ENCODE measurements at regions not wholly inside any gene's neighbourhood (a gene's known extent, or its start where the extent isn't known, plus 50 kb on each side); places are given as distances from the start of the nearest gene placed in this dataset.
A peak's percentile ranks its signal among the peaks of the same experiment; 100 is the strongest.

DNA sequence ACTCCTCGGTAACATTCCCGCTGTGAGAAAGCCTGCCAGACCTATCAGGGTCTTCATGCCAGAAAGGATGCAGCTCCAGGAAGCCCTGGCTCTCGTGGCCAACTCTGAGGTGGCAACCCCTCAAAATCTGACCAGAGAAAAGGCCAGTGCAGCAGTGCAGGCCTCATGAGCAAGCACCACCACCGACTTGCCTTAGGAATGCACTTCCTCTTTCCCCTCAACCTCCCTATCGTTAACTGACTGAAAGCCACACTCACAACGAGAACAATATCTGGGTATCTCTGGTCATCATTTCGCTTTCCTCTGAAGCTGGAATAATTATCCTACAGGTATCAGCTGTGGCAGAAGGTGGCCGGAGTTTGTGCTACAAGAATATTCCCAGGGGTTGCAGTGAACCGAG is 101.4 kb upstream of the POU3F3 start:
- no peak for DNase-seq

GRCh38 chr2:104755026-104755878 is 98.7 kb upstream of the POU3F3 start:
- DNase-seq: peak in 46 of 56 donors; percentile 6 to 78 (median 49)

GRCh38 chr2:104756118-104756517 is 97.8 kb upstream of the POU3F3 start:
- DNase-seq: peak in 1 of 56 donors; percentile 18

- no peak for DNase-seq
Measured at GRCh38 chr2:104757056-104757455, 96.9 kb upstream of the POU3F3 start.

GRCh38 chr2:104758199-104758620 is 95.7 kb upstream of the POU3F3 start:
- DNase-seq: peak in 6 of 56 donors; percentile 6 to 42 (median 15)

DNA sequence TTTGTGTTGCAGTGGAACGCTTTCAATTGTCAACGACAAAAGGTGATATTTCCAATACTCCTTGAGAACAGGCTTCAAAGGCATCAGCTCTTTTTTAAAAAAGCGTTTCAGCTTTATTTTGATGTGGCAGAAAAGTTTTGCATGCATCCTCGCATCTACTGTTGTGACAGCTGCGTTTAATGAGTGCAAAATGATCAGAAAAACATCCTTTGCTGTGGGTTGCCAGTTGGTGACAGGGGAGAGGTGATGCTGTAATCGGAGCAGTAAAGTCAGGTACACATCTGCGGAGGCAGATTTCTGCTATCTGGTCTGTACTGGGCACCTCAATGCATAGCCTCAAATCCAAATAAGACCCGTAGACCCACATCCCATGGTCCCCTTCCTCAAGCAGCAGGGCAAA is 91.9 kb upstream of the POU3F3 start:
- no peak for DNase-seq

DNA sequence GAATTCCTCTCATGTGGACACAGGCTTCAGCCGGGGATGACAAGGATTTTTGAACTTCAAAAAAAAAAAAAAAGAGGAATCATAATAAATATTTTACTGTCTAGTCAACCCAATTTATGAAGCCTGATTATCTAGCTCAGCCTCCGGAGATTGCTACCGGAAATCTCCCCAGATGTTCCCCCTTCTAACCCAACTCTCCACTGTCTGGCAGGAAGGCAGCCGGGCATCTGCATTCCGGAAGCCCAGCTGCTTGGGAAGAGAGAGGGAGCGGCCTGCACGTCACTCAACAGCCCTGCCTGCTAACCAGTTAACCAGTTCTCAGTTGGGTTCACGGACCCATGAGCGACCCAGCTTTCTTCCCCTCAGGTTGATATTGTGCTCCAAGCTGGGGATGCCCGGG is 87.2 kb upstream of the POU3F3 start:
- no peak for DNase-seq

GRCh38 chr2:104768694-104769093 is 85.2 kb upstream of the POU3F3 start:
- no peak for DNase-seq

- no peak for DNase-seq
Measured at GRCh38 chr2:104769096-104769495, 84.8 kb upstream of the POU3F3 start.

- no peak for DNase-seq
Measured at GRCh38 chr2:104772996-104773395, 80.9 kb upstream of the POU3F3 start.

DNA sequence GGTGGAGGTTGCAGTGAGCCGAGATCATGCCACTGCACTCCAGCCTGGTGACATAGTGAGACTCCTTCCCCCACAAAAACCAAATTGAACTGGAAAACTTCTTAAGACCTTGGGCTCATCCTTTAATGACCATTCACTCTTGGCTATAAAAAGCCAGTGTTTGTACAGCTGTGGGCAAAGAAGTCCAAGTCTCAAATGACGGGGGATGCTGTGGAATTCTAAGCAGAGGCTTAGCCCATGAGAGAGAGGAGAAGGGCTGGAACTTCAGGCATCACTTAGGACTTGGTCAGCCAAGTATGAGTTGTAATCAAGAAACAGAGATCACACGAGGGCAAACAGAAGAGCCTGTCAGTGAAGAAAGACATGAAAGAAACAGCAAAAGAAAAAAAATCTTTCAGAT is 79.3 kb upstream of the POU3F3 start:
- DNase-seq: no peak

DNA sequence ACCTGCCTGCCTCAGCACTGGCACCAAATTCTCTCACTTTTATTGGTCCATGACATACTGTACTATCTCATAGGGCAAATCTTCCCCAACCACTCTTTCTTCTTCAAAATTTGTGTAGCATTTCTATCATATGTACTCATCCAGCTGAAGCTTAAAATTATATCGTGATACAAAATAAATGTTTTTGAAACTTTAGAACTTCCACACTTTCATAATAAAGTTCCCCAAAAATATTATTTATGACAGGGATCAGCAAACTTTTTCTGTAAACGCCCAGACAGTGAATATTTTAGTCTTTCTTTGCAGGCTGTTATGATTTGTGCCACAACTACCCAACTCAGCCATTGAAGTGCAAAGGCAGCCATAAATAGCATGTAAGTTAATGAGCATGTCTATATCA is 76.2 kb upstream of the POU3F3 start:
- no peak for DNase-seq

GRCh38 chr2:104781151-104781550 is 72.8 kb upstream of the POU3F3 start:
- no peak for DNase-seq

DNA sequence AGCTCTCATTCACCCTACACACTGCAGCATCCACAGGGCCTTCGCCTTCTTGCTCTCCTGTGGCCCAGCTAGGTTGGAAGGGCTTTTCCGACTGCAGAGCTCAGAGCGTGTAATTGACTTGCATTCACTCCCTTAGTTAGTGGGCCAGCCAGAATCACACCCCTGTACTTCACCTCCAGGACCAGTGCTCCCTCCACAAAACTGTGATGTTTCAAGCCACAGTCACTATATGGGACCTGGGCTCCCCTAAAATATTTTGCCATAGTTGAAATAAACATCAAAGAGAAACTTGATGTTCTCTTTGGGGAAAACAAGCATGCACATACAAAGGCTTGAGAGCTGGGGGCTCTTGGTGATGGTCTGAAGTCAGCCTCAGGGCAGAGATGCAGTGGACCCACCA is 69.7 kb upstream of the POU3F3 start:
- no peak for DNase-seq

- no peak for DNase-seq
Measured at GRCh38 chr2:104786204-104786603, 67.7 kb upstream of the POU3F3 start.

- no peak for DNase-seq
Measured at GRCh38 chr2:104786821-104787220, 67.1 kb upstream of the POU3F3 start.

GRCh38 chr2:104787298-104788065 is 66.4 kb upstream of the POU3F3 start:
- no peak for DNase-seq

- peak in 9 of 56 donors; percentile 3 to 64 (median 27) for DNase-seq
Measured at GRCh38 chr2:104788742-104789455, 65.0 kb upstream of the POU3F3 start.

- peak in 14 of 56 donors; percentile 2 to 54 (median 15) for DNase-seq
Measured at GRCh38 chr2:104790100-104790811, 63.7 kb upstream of the POU3F3 start.

GRCh38 chr2:104790901-104791495 is 62.9 kb upstream of the POU3F3 start:
- peak in 1 of 56 donors; percentile 15 for DNase-seq

GRCh38 chr2:104793966-104794365 is 59.9 kb upstream of the POU3F3 start:
- DNase-seq: no peak
